ENCODE measurements at regions not wholly inside any gene's neighbourhood (a gene's known extent, or its start where the extent isn't known, plus 50 kb on each side); places are given as distances from the start of the nearest gene placed in this dataset.
A peak's percentile ranks its signal among the peaks of the same experiment; 100 is the strongest.

DNA sequence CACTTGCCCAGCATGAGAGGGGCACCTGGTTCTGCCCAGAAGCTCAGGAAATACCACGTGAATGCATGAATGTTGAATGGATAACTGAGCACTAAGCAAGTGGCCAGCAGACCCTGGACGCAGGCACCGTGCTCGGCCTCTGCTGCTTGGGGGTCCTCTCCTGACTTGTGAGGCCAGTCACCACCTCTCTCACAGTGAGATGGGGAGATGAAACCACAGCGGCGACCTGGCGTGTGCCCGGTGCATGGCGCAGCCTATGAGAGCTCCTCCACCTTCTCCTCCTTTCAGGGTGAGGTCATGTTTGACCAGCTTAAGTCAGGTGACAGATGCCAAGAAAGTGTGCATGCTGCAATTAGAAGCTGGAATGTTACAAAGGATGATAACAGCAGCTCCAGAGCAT is 75.5 kb downstream of the HMX1 start:
- no peak for DNase-seq

DNA sequence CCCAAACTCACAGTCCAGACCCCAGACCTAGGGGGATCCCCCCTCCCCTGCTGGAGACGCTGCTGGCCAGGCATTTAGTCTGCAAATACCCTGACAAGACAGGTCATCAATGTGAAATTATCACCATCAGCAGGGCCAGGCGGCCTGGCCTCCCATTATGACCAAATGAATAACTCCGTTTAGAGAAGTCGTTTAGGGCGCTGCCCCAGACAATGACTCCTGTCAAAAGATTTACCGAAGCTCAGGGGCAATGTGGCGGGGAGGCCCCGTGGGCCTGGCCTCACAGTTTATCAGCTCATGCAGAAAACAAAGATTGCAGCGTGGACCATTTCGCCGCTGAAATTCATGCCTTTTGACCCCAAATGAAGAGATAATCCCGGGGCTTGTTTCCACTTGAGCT is 76.5 kb downstream of the HMX1 start:
- peak; percentile 68 for DNase-seq

DNA sequence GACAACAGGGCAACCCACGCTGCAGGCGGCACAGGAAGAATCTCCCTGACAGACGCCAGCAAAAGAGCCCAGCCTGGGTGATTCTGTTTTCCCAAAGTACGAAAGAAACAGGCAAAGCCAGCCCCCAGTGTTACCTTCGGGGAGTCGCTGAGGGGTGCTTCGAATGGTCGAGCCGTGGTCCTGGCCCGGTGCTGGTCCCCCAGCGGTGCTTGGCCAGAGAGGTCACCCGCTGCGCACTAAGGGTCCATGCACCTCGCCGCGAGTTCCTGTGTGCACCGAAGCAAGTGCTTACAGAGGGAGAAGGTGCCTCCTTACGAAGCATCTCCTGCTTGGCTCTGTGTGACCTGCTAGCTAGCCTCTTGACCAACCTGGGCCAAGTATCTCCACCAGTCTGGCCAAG is 77.1 kb downstream of the HMX1 start:
- DNase-seq = no peak

DNA sequence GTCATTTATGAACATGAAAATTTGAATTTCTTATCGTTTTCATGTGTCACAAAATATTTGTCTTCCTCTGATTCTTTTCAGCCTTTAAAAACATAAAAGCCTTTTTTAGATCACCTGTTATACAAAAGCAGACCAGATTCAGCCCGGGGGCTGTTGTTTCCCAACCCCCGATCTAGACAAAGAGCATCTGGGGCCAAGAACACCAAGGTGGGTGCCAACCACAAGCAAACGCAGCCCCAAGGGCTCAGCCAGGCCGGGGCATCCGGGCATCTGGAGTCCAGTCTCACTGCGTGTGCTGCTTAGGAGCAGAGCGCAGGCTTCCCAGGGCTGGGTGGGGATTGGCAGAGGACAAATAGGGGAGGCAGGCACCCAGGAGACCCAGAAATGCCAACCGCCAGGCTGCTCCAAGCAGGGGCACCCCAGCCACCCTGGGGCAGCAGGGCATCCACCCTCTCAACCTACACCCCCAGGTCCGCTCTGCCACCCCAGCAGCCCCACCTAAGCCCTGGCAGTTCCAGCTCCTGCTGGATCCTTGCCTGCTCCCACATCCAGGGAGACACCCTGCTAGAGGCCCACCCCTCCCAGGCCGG is 78.0 kb downstream of the HMX1 start:
- no peak for DNase-seq

DNA sequence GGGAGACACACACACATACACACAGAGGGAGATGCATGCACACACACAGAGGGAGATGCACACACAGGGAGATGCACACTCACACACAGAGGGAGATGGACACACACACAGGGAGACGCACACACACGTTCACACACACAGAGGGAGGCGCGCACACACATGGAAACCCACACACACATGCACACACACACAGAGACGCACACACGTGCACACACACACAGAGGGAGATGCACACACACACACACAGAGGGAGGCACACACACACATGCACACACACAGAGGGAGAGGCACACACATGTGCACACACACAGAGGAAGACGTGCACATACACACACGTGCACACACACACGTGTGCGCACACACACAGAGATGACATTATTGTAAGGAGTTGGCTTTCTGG is 79.1 kb downstream of the HMX1 start:
- no peak for DNase-seq

DNA sequence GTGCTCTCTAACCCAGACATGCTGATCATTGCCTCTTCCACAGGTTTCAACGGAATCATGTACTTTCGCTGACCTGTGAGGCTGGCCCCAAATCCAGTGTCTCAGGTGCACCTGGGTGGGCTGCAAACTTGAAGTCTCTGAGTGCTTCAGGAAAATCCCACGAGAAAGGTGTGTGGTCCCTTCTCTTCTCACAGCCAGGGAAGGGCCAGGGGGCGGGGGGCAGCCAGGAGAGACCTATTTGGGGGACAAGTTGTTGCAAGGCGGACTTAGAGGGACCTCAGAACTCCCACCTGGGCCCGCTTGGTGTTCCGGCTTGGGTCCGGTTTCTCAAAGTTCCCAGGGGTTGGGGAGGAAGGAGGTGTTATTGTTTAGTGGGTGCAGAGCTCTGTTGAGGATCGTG is 80.0 kb downstream of the HMX1 start:
- DNase-seq = no peak

DNA sequence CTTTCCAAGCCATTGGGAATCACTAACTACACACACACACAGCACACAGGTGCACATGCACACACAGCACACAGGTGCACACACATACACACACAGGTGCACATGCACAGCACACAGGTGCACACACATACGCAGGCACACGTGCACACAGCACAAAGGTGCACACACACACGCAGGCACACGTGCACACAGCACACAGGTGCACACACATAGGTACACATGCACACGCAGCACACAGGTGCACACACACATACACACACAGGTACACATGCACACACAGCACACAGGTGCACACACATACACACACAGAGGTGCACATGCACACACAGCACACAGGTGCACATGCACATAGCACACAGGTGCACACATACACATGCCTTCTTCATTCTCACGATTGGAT is 80.9 kb downstream of the HMX1 start:
- DNase-seq = no peak

DNA sequence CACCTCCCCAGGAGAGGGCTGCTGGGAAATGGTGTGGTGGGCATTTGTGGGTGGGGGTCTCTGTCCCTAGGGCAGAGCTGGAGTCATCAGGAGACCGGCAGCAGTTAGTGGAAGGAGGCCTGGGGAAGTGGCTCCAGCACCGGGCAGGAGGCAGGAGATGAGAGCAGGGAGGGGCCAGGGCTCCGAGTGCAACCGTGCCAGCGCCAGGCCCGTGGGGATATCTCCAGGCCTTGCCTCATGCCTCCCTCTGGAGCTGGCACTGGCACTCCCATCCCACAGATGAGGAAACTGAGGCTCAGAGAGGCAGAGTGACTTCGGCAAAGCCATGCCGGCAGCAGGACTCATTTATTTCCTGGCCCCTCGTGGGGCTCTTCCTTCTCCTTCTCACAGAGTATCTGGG is 83.5 kb downstream of the HMX1 start:
- no peak for DNase-seq

DNA sequence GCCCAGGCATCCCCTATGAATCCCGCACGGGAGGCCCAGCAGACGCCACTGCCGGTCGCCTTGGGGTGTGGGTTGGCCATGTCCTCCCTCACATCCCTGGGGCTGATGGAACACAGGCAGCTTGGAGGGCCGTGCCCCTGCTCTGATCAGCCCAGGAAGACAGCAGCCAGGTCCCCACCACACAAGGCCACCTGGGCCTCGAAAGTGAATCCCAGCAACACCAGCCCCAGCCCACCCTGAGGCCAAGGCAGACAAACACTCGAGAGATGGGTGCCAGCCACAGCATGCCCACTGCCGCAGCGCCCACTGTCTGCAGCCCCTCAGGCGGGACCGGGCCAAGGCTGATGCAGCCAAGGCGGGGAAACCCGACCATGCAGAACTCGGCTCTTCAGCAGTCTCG is 85.5 kb downstream of the HMX1 start:
- DNase-seq = no peak

DNA sequence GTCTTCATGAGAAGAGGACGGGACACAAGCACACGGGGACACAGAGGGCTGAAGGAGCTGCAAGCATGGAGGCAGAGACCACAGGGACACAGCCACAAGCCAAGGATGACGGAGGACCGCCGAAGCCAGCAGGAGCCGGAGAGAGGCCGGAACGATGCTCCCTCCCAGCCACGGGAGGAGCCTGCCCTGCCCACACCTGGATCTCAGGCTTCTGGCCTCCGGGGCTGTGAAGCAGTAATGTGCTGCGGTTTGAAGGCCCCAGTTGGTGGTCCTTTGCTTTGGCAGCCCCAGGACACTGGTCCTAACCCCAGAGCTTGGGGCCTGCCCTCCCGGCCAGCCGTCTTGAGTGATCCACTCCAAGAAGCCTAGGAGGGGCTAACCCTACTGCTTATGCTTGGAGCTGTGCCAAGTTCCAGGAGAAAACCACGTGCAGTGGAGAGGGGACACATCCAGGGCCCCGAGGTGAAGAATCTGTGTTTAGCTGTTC is 85.9 kb downstream of the HMX1 start:
- peak; percentile 37 for DNase-seq

DNA sequence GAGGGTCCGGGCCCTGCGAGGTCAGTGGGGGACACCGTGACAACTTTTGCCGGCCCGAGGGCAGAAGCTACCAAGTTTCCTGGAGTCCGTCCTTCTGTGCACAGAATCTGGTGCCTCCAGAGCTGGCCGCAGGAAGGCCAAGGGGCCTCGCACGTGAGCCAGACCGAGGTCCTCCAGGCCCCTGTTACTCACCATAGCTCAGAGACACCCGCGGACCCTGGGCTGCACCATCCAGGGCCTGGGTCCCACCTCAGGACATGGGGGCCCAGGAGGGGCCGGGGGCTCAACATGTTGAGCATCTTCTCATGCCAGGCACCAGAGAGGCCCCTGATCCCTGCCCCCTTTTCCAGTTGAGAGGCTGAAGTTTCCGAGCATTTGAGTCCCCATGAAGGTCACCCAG is 87.9 kb downstream of the HMX1 start:
- DNase-seq = no peak

DNA sequence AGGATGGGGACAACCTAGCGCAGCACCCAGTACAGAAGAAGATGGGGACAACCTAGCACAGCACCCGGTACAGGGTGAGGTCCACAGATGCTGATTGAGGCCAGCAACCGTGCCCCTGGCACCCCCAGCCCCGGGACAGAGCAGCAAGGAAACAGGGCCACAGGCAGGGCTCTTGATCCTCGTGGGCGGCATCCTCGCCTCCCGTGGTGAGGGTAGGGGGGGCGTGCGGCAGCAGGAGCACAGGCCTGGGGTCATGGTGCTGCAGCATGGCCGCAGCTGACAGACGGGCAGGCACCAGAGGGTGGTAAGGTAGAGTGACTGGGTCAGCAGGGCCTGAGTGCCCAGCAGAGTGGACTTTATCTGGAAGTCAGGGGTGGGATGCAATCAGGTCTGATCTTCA is 89.5 kb downstream of the HMX1 start:
- DNase-seq = no peak

DNA sequence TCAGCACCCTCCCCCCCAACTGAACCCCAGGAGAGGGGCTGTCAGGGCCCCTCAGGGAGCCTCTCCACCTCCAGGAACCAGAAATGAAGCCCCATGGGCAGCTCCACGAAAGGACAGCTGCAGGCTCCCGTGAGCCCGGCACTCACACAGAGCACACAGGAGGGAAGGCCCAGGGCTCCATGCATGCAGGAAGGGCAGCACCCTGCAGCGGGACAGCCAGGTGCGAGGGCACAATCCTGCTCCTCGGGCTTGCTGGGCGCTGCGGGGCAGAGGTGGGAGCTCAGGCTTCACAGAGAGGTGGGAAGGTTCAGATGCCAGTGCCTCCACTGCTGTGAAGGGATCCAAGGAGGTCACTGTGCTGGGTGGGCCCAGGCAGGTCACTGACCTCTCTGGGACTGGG is 90.0 kb downstream of the HMX1 start:
- no peak for DNase-seq

DNA sequence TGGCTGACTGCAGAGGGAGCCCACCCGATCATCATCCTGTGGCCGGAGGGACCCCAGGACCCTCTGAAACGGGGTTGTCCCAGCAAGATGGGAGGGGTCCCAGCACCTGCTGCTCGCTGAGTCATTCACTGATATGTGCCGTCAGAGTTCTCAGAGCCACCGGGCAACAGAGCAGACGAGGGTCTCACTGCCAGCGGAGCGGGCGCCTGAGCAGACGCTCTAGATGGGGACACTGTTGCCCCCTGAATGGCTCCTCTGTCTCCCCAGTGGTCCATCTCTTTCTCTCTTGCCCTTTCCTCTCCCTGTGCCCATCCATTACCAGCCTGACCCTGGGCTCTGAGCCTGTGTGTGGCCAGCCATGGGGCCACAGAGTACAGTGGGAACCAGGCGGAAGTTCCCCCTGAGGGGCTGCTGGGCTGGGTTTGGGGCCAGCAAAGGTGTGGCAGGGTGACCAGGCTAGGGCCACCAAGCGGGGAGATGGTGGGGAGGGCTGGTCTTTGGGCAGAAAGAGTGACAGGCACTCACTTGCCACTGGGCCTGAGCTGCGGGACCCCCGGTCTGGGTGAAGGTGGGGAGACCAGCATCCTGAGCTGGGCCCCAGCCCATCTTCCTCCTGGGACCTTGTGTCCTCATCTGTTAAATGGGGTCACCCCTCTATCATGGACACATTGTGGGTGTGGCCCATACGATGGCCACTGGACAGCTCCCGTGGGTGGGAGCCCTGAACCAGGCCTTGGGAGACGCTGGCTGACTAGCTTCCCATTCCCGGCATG is 90.9 kb downstream of the HMX1 start:
- DNase-seq = no peak

DNA sequence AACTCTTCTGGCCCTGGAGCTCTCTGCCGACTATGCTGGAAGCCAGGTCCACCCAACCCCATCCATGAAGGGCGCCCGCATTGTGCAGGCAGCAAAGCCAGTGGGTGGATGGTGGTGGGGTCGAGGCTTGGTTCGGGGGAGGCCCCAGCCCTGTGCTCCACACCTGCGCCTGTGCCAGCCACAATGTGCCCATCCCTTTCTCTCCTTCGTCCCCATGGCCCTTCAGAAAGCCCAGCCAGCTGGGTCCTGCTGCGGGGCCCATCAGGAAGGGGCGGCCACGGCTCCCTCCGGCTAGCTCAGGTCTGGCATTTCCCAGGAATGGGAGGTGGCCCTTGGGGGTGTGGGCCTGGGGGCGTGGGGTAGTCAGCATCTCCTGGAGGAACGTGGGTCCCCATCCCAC is 91.6 kb downstream of the HMX1 start:
- no peak for DNase-seq

DNA sequence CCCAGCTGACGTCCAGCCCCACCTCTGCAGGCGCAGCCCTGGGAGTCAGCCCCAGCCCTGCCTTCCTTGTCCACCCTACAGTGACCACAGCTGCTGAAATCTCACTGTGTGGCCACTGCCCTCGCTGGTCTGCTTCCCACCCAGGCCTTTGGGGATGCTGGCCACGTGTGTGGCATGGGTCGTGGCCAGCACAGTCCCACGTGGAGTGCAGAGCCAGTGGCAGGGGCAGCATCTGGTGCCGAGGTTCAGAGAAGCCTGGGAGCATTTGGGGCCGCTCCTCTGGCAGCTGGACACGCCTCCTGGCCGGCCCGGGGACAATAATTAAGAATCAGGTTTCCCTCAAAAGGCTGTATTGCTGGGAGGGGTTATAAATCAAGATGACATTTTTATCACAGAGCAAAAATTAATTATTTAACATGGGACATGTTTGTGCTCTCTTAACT is 92.1 kb downstream of the HMX1 start:
- DNase-seq = peak; percentile 28

DNA sequence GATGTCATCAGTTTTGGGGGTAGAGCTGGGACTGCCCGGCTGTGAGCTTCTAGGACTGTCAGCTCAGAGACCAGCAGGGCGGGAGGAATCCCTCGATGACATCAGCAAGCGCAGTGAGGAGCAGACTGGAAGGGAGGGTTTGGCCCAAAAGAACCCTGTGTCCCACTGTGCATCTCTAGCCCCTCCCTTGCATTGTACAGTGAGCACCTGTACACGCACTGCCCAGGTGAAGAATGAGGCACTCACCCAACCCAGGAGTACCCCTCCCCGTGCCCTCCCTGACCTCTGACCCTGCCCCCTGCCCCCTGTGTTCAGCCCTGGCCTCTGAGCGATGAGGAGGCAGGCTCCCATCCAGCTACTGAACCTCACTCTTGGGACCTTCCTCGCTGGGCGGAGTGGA is 92.9 kb downstream of the HMX1 start:
- DNase-seq = no peak

DNA sequence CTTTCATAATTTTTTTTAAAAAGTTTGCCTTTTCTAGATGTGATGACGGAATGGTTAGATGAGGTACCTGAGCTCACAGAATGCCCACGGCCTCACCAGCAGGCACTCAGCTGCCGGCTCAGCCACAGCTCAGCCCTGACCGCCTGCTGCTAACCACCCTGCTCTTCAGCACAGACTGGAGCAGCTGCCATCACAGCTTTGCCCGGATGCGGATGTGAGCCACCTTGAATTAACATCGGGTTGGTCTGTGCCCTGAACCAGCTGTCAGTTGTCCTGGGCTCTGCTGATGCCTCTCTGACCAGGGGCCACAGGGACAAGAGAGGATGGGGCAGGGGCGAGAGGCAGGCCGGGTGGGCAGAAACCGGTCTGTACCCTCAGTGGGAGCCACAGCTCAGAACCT is 93.3 kb downstream of the HMX1 start:
- DNase-seq = peak; percentile 62

DNA sequence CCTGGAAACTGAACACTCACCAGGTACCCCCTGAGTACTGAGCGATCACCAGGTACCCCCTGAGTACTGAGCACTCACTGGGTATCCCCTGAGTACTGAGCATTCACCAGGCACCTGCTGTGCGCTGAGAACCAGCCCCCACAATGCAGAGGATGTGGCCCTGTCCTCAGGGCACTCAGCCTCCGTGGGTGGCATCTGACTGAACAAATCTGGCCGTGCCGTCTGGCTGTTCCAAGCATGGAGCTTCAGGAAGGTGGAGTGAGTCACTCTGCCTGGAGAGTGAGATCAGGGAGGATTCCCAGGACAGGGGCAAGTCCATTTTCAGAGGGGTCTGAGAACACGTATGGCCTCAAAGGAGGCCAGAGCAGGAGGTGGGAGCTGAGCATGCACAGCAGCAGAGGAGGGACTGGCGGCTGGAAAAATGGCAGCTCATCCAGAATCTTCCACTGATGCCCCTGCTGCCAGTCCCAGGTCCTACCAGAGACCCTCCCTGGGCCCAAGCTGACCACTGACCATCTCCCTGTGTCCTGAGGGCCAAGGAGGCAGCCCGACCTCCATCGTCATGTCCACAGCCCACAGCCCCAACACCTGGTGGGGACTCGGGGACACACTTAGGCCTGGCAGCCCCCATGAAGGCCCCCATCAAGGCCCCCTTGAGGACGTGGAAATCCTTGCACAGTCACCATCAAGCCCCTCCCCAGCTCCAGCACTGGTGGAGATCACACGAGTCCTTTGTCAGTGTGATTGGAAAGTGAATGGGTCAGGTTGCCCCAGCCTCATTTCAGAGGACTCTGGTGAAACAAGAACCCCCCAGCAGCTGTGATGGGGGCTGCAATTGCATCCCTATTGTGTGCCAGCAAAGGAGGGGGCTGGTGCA is 94.1 kb downstream of the HMX1 start:
- no peak for DNase-seq

DNA sequence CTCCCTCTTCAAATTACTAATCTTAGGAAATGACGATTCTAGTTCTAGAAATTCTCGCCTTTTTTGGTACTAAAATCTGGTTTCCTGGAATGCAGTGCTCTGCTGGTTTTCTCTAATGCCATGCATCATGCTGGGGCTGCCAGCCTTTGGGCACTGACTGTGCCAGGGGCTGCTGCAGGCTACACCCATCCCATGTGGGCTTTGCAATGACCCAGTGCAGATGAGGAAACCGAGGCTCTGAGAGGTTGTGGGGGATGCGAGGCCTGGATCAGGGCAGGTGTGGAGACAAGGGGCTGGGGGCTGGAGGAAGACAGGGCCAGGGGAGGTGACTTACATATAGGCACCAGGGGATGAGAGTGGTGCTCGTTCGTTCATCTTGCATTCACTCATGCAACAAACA is 95.3 kb downstream of the HMX1 start:
- no peak for DNase-seq

DNA sequence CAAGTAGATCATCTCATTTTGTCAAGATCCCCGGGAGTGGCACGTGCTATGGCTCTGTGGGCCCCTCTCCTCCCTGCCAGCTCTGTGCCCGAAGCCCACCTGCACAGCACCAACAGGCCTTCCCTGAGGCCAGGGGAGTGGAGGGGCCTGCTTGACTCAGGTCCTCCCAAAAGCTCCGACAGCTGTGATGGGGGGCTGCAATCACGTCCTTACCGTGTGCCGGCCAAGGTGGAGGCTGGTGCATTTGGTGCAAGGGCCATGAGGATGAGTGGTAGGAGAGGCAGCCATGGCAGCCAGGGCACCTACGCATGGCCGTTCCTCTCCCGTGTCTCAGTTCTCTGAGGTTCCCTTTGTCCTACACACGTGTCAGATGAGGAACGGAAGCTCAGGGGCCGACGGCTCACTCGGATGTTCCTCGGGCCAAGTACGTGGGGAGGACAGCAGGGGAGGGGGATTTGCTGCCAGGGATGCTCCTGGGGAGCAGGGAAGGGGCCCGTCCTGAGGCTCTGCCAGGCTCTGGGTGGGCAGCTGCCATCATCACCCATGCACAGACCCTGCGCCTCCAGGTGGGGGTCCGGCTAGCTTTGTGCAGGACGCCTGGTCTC is 95.8 kb downstream of the HMX1 start:
- no peak for DNase-seq

DNA sequence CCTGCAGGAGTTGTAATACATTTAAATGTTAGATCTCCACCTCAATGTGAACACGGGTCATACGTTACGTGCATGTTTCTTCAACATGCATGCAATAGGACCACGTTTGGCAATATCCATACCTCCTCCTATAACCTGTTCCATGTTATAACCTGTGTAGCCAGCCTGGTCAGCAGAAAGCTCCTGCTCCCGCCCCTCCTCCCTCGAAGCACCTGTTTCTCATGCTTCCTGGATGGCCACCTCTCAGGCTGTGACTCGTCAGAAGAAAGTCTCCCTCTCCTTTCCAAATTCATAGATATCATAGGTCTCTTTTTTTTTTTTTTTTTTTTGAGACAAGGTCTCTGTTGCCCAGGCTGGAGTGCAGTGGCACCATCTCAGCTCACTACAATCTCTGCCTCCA is 96.5 kb downstream of the HMX1 start:
- no peak for DNase-seq

DNA sequence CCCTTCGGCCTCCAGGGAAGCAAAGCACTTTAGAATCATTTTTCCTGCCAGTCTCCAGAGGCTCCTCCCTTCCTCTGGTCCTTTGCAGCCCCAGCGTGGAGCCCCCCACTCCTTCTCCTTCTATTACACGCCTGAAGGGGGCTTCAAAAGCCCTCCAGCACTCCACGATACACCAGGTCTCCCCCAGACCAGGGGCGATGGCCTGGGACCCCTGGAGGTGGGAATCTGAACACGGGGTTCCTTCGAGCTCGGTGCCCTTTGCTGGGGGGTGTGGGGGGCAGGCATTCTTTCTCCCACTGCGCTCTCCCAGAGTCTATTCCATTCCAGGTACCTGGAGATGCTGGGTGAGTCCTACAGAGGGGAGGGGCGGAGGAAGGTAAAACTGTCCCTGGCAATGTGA is 97.6 kb downstream of the HMX1 start:
- DNase-seq = no peak
